Limb (tissue), 2 donors: ENCODE measurements at regions not wholly inside any gene's neighbourhood (a gene's known extent, or its start where the extent isn't known, plus 50 kb on each side); places are given as distances from the start of the nearest gene placed in this dataset.

Experiments used
- DNase-seq, 2 donors: peaks; one replicate each; pipeline ENCODE4 v3.0.0-alpha.2; 2016; ENCODE audit errors: extremely low spot score in 2 of 2

DNA sequence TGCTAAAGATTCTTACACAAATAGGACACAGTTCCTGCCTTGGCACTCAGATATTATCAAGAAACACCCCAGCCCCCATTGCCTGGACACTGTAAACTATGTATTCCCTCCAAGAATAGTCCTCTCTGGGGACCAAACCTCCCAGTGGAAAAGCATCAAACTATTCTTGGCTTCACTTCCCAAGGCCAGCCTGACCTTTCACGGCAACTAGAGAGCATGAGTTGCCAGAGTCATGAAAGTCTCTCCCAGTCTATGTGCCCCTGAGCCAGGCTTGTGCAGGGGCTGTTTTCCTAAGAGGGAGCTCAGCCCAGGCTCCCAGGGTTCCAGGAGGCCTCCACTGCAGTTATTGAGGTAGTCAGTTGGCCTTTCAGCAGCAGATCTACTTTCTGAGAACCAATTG is 251.9 kb upstream of the TGFBR2 start:
- DNase-seq, result no peak

DNA sequence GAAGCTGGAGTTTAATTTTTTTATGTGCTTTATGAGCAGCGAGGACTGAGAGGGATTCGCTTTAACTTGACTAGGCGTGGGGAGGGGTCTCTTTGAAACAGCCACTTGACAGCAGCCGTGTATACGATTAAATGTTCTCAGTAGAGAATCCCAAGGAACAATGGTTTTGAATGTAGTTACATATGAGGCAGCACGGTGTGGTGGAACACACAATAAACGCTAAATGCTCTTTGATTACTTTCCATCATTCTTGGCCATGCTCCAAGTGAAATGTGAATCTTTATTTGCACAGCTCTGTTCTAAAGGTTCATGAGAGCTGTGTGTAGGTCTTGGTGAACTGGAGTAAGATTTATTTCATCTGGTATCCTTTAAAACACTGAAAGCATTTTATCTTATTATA is 251.4 kb upstream of the TGFBR2 start:
- DNase-seq, result peak in 1 of 2 donors; percentile 33

DNA sequence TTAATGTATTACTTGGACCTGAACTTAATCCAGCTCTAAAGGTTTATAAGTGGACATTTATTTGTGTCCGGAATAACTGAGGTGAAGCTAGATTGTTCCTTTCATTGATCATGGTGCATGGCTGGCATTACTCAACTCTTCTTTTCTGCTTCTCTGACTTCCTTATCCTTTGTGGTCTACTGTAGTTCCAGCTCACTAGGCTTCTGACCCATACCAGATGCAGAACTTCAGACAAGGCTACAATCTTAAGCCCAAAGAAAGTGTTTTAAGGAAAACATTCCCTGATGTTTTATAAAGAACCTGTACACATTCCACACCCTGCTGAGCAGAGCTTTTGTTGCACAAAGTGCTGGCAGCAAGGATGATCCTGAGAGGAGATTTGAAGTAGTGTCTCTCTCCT is 250.8 kb upstream of the TGFBR2 start:
- no peak for DNase-seq

DNA sequence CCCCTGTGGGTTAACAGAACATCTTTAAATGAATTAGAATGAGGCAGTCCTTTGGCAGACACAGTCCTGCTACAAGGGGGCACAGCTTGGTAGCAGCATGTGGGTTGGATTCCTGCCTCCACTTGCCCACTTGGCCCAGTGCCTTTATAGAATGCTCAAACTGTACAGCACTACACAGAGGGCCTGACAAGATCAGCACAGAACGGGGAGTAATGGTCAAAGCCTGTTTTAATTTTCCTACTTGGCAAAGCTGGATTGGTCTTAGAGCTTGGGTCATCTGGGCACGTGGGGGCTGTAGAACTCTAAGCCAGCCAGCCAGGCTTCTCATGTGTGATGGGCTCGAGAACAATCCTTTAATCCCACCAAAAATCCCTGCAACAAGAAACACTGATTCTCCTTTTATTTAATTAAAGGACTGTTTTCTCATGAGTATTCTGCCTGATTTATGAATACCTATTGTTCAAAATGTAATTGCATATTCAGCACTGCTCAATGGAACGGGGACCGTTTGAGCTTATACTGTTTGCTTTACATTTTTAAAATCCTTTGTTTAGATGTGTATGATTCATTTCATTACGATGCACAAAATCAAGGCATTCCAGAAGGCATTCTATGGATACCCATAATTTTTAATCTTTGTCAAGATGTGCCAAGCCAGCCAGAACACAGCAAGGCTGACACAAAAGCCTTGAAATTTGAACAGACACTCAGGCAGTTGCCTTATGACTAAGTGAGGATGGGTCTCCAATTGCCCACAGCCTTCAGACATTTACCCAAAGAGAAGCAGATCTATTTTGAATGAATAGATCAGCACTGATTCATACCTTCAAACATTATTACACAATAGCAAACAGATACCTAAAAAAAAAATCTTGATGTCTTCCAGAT is 249.3 kb upstream of the TGFBR2 start:
- no peak for DNase-seq

DNA sequence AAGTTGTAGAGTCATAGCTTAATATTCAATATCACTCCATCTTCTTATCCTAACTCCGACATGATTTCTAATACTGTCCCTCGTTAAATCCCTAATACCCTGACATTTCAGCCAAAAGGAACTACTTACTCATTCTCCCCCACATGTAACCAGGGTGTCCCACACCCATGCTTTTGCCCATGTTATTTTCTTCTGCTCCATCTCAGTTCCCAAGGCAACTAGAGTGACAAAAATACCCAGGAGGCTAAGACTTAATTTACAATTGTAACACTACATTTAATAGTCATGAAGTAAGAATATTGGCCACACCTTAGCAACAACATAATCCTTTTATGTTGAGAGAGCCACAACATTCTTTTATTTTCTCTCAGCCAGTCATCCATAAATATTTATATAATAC is 248.5 kb upstream of the TGFBR2 start:
- DNase-seq, result no peak

DNA sequence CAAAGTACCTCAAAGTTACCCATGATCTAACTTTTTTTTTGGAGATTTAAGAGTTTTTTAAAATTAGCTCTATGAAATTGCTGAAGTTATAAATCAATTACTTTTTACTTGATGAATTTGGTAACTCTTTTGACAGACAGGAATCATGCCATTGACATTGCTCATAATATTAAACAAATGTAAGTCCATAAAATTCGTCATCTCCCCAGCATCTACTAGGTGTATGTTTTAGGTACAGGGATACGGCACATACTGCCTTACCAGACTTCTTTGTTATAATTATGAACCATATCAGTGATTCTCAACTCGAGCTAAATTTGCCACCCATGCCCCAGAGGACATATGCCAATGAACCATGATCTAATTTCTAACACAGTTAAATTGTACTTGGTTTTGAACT is 247.5 kb upstream of the TGFBR2 start:
- no peak for DNase-seq

DNA sequence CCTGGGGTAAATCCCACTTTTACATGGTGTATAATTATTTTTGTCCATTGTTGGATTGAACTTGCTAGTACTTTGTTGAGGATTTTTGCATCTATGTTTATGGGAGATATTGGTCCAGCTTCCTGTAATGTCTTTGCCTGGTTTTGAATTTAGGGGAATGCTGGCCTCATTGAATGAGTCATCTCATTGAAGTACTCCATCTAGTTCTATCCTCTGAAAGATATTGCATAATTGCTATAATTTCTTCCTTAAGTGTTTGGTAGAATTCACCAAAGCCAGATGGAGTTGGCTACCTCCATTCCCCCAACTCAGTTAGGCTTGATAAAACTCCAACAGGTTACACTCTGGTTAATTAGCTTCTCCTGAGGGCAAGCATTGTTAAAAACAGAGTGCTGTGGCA is 237.4 kb upstream of the TGFBR2 start:
- DNase-seq, result no peak

DNA sequence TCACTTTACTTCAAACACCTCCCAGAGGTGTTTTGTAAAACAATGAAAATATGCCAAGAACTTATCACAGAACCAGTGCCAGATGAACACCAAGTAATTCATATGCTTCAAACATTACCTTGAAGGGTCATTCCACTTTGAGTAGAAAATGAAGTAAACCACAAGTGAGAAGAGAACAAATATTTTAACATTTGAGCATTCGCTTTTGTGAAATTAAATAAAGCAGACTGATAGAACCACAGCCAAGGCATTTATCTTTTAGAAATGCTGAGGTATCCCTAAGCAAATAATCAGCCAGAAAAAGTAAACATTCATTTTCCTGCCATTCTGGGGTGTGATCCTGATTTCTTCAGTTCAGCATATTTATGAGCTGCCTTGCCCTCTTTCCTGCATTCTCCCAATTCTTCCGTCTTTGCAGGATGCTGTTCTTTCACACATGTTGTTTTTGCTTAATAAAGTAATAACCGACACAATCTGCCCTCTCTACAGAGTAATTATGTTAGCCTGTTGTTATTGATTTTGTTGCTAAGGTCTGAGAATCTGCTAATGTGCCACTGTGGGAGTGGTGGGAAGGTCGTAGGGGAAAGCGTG is 235.6 kb upstream of the TGFBR2 start:
- DNase-seq, result peak in 1 of 2 donors; percentile 47

DNA sequence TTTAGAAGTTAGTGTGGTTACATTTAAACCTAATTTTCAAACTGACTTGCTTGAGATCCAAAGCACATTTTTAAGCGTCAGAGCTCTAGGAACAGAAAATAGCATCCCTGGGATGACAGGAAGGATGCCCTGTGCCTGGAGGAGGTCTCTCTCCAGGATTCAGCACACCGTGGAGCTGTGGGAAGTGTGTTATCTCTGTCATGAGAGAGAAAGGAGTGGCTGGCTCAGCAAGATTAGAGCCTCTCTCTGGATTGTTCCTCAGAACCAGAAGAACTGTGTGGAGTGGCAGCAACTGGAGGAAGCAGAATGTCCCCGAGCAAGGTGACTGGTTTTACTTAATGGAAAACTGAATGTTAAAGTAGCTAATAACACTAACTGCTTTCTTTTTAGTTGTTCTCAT is 233.6 kb upstream of the TGFBR2 start:
- no peak for DNase-seq

DNA sequence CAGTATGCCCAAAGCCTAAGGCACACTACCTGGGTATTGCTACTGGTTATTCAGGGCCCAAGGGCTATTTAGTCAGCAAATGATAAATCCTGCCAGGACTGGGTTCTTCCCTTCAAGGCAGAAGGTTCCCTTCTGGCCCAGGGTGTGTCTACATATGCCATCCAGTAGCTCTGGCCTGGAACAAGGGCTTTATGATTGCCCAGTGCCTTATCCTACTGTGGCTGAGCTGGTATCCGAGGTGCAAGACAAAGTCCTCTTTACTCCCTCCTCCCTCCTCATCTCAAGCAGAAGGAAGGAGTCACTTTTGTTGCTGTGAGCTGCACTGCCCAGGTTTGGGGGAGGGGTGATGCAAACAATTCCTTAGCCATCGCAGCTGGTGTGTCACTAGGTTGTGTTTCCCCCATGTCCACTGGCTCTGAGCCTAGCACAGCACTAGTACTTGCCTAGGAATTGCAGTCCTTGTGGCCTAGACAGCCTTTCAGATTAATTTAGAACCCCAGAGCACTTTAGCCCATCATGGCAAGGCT is 221.8 kb upstream of the TGFBR2 start:
- no peak for DNase-seq

DNA sequence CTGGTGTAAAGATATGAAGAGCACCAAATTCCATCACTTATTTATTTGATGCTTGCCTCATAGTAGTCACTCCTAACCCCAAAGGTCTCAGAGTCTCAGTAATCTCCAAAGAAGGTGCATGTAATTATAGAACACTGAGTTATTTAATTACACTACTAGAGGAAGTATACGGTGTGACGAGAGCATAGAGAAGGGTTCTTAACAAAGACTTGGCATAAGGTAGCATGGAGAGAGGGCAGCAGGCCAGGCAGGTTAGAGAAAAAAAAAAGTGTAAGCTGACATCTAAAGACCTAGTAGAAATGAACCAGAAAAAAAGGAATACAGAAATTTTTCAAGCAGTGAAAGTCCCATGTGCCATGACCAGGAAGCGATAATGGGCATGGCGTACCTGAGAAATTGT is 213.3 kb upstream of the TGFBR2 start:
- no peak for DNase-seq

DNA sequence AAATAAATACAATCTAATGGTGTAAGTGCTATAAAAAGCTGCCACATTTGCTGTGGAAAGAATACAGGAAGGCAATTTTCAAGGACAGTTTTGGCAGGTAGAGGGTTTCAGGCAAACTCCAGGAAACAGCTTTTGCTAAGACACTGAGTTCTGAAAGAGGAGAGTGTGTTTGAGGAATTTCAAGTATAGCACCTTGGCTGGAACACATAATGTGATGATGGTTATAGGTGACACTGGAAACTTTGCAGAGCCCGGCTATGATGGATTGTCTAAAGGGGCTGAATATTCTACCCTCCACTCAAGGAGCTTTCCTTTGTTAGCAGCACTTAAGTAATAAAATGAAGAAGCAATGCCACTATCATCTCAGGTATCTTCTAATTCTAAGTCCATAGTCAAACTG is 209.4 kb upstream of the TGFBR2 start:
- DNase-seq, result no peak

DNA sequence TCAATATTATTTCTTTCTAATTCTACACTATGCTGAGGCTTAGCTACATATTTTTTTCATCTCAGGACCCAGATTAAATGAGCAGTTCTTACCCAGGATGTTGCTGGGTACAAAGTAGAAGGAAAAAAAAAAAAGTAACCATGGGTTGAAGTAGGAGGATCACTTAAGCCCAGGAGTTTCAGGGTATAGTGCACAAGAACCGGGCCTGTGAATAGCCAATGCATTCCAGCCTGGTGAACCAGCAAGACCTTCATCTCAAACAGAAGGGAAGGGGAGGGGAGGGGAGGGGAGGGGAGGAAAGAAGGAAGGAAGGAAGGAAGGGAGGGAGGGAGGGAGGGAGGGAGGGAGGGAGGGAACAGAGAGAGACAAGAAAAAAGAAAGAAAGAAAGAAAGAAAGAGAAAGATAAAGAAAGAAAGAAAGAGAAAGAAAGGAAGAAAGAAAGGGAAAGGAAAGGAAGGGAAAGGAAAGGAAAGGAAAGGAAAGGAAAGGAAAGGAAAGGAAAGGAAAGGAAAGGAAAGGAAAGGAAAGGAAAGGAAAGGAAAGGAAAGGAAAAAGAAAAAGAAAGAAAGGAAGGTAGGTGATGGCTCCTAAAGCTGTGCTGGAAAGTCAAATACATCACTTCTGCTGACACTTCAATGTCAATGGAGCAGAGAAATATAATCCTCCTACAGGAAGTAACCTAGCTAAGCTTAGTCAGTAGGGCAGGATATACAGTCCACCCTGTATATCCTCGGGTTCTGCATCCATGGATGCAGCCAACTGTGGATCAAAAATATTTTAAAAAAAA is 206.8 kb upstream of the TGFBR2 start:
- DNase-seq, result no peak

DNA sequence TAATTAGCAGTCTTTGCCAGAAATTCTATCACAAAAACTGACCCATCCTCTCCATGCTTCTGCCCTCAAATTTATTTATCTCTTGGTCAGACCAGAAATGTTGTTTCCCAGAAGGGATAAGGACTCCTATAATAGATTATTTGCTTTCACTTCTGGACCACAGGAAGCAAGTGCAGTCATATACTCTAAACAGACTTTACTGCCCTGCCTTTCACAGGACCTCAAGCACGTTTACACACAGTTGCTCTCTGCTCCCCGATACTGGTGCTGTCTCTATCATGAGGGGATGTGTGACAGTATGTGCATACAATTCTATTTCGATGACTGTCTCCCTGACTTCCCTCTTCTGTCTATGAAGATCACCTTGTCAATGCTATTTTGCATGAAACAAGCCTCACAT is 205.5 kb upstream of the TGFBR2 start:
- DNase-seq, result no peak

DNA sequence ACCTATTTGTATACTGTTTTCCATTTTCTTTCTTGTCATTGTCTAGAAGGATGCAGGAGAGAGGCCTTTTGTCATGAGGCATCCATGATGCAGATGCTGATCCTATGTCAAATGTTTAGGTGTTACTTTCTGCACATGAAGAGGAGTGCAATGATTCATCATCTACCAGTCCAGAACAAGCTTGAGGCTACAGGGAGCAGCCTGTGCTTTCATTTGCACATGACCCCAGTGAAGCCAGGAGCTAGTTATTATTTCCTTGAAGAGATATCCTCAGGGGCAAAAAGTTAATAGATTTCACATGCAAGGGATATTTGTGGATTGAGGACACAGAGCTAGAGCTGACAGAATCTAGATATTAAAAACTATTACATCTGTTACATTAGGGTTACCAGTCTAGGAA is 204.4 kb upstream of the TGFBR2 start:
- no peak for DNase-seq

DNA sequence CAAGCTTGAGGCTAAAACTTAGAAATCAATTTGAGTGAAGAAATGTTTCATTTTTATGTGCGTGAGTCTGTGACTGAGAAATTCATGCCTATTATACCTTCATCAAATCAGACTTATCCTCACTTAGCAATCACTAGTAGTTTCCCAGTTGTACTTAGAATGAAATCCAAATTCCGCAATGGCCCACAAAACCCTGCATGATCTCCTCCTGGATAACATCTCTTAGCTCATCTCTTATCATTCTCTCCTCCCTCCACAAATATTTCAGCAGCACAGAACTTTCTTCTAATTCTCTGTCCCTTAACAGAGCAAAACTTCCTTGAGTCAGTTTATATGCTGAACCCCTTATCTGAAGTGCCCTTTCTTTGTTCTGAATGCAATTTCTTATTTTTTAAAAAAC is 198.8 kb upstream of the TGFBR2 start:
- DNase-seq, result no peak

DNA sequence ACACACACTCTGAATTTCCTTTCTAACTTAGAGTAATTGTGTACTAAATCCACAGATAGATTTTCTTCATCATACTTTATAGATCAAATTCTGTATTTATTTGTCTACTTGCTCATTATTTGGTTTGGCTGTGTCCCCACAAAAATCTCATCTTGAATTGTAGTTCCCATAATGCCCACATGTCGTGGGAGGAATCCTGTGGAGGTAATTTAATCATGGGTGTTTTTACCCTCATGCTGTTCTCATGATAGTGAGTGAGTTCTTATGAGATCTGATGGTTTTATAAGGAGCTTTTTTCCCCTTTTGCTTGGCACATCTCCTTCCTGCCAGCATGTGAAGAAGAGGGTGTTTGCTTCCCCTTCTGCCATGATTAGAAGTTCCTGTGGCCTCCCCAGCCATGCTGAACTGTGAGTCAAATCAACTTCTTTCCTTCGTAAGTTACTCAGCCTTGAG is 198.3 kb upstream of the TGFBR2 start:
- DNase-seq, result no peak

DNA sequence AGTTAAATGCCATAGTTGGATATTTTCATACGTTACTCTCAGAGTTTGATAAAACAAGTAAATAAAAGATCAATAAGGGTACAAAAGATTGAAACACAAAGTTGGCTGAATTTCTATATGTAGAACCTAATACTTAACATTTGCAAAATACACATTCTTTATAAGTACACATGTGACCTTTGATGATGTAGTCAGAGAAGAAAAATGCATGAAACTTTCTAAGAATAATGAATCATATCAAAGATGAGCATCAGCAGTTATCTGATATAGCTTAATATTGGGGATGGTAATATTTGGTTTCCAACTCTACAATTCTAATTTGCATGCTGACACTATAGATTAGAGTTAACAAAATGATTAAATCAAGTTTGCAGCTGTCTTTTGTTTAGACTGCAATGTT is 188.0 kb upstream of the TGFBR2 start:
- DNase-seq, result no peak

DNA sequence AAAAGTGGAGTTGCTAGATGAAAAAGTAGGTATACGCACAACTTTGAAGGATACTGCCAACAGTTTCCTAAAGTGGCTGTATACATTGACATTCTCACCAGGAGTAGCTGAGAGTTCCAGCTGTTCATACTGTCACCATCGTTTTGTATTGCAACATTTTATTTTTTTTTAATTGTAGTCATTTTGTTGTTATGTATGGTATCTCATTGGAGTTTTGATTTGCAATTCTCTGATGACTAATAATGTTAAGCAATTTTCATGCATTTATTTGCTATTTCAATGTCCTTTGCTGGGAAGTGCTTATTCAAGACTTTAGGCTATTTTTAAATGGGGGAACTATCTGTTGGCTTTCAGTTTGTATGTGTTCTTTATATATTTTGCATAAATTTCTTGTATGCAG is 185.1 kb upstream of the TGFBR2 start:
- no peak for DNase-seq

DNA sequence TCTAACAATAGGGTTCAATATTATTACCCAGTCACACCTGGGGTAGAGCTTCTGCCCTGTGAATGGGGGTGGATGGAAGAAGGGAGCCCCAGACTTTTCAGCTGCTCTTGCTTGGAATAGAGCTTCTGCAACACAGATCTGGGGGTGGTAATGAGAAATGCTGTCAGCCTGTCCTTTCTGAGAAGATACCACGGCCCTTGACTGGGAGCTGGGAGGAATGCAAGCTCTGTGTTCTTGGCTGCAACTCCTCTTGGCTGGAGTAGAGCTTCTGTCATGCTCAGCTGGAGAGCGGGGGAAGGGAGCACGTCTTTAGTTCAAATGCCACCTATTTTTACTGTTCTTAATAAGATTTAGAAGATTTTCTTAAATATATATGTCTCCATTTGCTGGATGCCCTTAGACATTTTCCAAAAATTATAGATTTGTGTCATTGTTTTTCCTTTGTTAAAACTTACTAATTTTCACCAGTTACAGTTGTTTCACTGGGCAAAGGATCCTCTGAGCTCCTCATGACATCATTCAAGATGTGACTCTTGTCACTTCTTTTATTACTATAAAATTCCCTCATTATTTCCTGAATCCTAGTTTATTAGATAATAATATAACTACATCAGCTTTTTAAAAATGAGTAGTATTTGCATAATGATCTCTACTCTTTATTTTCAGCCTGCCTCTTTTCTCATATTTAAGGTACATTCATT is 180.0 kb upstream of the TGFBR2 start:
- DNase-seq, result peak in 1 of 2 donors; percentile 46

DNA sequence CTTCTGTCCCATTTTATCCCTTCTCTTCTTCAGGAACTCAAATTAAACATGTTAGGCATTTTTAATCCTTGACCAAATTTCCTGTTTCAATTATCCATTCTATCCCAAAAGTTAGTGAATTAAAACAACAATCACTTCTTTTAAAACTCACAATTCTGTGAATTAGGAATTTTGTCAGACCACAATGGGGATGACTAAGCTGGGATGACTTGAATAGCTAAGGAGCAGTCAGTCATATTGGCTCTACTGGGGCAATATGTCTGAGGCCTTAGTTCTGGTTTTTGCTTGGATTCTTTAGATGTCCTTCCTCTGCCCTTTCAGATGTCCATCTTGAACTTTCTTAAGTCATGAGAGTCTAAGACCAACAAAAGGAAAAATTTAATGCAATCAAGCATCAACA is 178.2 kb upstream of the TGFBR2 start:
- no peak for DNase-seq
